BLaER1 treated with 17β-estradiol and CSF1 and Interleukin-3, amounts not matched to agents 10 nM and 100 nM (cell line): ENCODE measurements at regions not wholly inside any gene's neighbourhood (a gene's known extent, or its start where the extent isn't known, plus 50 kb on each side); places are given as distances from the start of the nearest gene placed in this dataset.

Experiments used
- H3K27ac ChIP-seq, 11 experiments: shearing (Covaris generic); formaldehyde crosslinking; 2 replicates each; pipeline ENCODE4 v1.8.1; 2022
- H3K27me3 ChIP-seq, 11 experiments: shearing (Covaris generic); formaldehyde crosslinking; 2 replicates each; pipeline ENCODE4 v1.8.1; 2022
- H3K36me3 ChIP-seq, 11 experiments: shearing (Covaris generic); formaldehyde crosslinking; 2 replicates each; pipeline ENCODE4 v1.8.1; 2022
- H3K4me1 ChIP-seq, 10 experiments: shearing (Covaris generic); formaldehyde crosslinking; 2 replicates each; pipeline ENCODE4 v1.8.1; 2022
- H3K4me2 ChIP-seq, 11 experiments: shearing (Covaris generic); formaldehyde crosslinking; 2 replicates each; pipeline ENCODE4 v1.8.1; 2022
- H3K4me3 ChIP-seq, 10 experiments: shearing (Covaris generic); formaldehyde crosslinking; 2 replicates each; pipeline ENCODE4 v1.8.1; 2022
- H3K9ac ChIP-seq, 11 experiments: shearing (Covaris generic); formaldehyde crosslinking; 2 replicates each; pipeline ENCODE4 v1.8.1; 2022
- H3K9me3 ChIP-seq, 11 experiments: shearing (Covaris generic); formaldehyde crosslinking; replicated peaks in 1 of 11; 2 replicates each; pipeline ENCODE4 v1.8.1; 2022
- H4K20me1 ChIP-seq, 11 experiments: shearing (Covaris generic); formaldehyde crosslinking; 2 replicates each; pipeline ENCODE4 v1.8.1; 2022
- Cebpa-rat ChIP-seq, 11 experiments: shearing (Covaris generic); IDR thresholded peaks; 2 replicates each; pipeline ENCODE4 v1.8.1; 2022

GRCh38 chr7:116614499-116615262 is 57.3 kb upstream of the MET start:
- H3K36me3 ChIP-seq = no peaks in the 10 kb centered on the region
- TF ChIP-seq Cebpa-rat (IDR thresholded peaks at IDR 0.05) = no peak
- H3K4me1 ChIP-seq = peaks cover 0 to 9% (median 1%) of the 10 kb centered on the region in 10 experiments; a peak in 9 of 20 replicates
- no peaks in the 10 kb centered on the region for H3K9me3 ChIP-seq
- no peak overlapping the region for H3K27ac ChIP-seq
- H4K20me1 ChIP-seq = no peaks in the 10 kb centered on the region
- H3K27me3 ChIP-seq = peaks cover 0 to 69% (median 0%) of the 10 kb centered on the region in 11 experiments; a peak in 5 of 22 replicates
- no peak overlapping the region for H3K9ac ChIP-seq
- no peak overlapping the region for H3K4me2 ChIP-seq
- H3K4me3 ChIP-seq = no peak overlapping the region

GRCh38 chr7:116616555-116617059 is 55.4 kb upstream of the MET start:
- Histone ChIP-seq H3K27ac (no peak overlapping the region), H3K4me1 (no peaks in the 10 kb centered on the region), H4K20me1 (no peaks in the 10 kb centered on the region), H3K9me3 (peaks cover 0 to 18% (median 10%) of the 10 kb centered on the region in 11 experiments; a peak in 16 of 22 replicates), H3K36me3 (no peaks in the 10 kb centered on the region), H3K27me3 (peaks cover 0 to 67% (median 0%) of the 10 kb centered on the region in 11 experiments; a peak in 6 of 22 replicates), H3K4me3 (no peak overlapping the region), H3K9ac (no peak overlapping the region), H3K4me2 (no peak overlapping the region)
- no peak for TF ChIP-seq Cebpa-rat (IDR thresholded peaks at IDR 0.05)

DNA sequence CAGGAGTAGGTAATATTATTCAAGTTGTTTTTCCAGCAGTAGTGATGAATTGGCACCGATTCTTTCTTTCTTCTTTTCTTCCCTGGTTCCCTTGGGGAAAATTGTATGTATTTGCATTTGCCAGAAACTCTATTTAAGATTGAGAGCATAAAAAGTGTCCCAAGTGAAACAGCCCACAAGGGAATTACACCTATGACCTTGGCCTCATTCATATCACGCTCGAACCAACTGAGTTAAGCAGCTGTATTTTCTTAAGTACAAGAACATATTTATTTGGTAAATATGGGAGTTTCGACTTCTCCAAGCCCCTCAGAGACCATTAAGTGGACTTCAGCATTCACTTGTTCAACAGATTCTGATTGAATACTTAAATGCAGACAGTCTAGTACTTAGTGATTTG is 54.1 kb upstream of the MET start:
- H3K27me3 ChIP-seq = peaks cover 0 to 55% (median 0%) of the 10 kb centered on the region in 11 experiments; a peak in 6 of 22 replicates
- no peak overlapping the region for H3K27ac ChIP-seq
- H4K20me1 ChIP-seq = no peaks in the 10 kb centered on the region
- H3K4me3 ChIP-seq = no peak overlapping the region
- H3K4me2 ChIP-seq = no peak overlapping the region
- no peak overlapping the region for H3K9ac ChIP-seq
- H3K36me3 ChIP-seq = no peaks in the 10 kb centered on the region
- no peak for TF ChIP-seq Cebpa-rat (IDR thresholded peaks at IDR 0.05)
- peaks cover 0 to 20% (median 10%) of the 10 kb centered on the region in 11 experiments; a peak in 16 of 22 replicates for H3K9me3 ChIP-seq
- no peaks in the 10 kb centered on the region for H3K4me1 ChIP-seq

GRCh38 chr7:116618338-116619128 is 53.5 kb upstream of the MET start:
- Histone ChIP-seq H3K27me3 (peaks cover 0 to 48% (median 0%) of the 10 kb centered on the region in 11 experiments; a peak in 6 of 22 replicates), H3K4me3 (no peak overlapping the region), H3K36me3 (no peaks in the 10 kb centered on the region), H3K4me1 (no peaks in the 10 kb centered on the region), H3K9ac (no peak overlapping the region), H3K27ac (no peak overlapping the region), H4K20me1 (no peaks in the 10 kb centered on the region), H3K4me2 (no peak overlapping the region), H3K9me3 (peaks cover 0 to 20% (median 10%) of the 10 kb centered on the region in 11 experiments; a peak in 16 of 22 replicates)
- TF ChIP-seq Cebpa-rat (IDR thresholded peaks at IDR 0.05) = no peak

DNA sequence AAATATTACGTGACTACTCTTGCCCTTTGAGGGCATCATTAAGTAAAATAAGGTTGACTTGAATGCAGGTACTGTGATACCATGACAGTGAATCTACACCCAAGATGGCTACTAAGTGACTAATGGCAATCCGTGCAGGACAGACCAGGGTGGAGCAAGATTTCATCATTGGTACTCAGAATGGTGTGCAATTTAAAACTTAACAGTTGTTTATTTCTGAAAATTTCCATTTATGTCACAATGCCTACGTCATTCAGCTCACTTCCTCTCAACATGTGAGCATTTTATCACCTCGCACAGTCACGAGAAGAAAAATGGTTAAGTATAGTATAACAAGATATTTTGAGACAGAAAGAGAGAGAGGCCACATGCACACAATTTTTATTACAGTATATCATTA is 50.3 kb upstream of the MET start:
- no peak overlapping the region for H3K4me3 ChIP-seq
- H4K20me1 ChIP-seq = no peaks in the 10 kb centered on the region
- H3K9ac ChIP-seq = no peak overlapping the region
- no peak overlapping the region for H3K4me2 ChIP-seq
- TF ChIP-seq Cebpa-rat (IDR thresholded peaks at IDR 0.05) = no peak
- no peaks in the 10 kb centered on the region for H3K4me1 ChIP-seq
- H3K27ac ChIP-seq = no peak overlapping the region
- peaks cover 0 to 20% (median 10%) of the 10 kb centered on the region in 11 experiments; a peak in 16 of 22 replicates for H3K9me3 ChIP-seq
- no peaks in the 10 kb centered on the region for H3K36me3 ChIP-seq
- H3K27me3 ChIP-seq = peaks cover 0 to 18% (median 0%) of the 10 kb centered on the region in 11 experiments; a peak in 4 of 22 replicates
